ENCODE measurements at regions not wholly inside any gene's neighbourhood (a gene's known extent, or its start where the extent isn't known, plus 50 kb on each side); places are given as distances from the start of the nearest gene placed in this dataset.

DNA sequence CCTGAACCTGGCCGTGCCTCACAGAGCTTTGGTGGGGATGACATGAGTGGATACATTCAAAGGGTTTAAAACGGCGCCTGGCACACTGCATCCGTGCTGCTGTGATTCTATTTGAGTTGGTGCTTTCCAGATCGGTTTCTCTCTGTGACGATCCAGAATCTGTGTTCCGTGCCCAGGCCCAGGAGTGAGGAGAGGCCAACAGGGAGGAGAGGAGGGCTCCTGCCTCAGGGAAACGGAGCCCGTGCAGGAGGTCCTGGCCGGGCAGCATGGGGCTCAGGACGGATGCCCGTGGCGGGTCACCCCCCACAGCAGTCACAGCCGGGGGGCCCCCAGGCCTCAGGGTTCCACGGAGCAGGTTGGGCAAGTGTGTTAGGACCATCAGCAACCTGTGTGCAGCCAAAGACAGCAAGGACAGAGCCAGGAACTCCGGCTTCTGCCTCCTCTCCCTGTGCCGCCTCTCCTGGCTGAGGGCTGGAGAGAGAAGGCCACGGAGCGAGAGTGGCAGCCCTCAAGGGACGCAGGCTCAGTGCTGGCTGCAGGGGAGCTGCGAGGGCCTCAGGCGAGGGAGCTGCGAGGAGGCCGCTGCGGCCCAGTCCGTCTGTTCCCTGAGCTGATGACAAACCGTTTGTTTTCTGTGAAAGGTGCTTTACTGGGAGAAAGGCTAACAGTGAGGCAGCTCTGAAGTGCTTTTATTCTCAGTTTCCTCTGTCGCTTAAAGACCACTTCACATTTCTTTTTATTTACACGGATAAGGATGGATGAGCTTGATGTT is 99.3 kb downstream of the METRNL start:
- no peak for DNase-seq

DNA sequence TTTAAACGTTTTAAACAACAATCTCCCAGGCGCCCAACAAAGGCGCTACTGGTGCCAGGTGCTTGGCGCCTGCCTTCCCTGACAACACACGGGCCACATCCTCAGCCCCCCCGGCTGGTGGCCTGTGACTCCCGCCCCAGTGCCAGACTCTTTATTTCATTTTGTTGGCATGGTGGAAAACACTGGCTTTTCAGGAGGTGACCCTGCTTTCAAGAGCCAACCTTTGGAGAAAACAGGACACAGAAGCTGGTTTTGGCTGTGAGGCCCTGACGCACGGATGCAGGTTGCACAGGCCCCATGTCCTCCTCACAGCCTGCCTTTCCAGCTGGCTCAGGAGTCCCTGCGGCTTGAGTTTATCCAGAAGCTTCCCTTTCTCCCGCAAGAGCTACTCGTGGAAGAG is 100.0 kb downstream of the METRNL start:
- DNase-seq = no peak

DNA sequence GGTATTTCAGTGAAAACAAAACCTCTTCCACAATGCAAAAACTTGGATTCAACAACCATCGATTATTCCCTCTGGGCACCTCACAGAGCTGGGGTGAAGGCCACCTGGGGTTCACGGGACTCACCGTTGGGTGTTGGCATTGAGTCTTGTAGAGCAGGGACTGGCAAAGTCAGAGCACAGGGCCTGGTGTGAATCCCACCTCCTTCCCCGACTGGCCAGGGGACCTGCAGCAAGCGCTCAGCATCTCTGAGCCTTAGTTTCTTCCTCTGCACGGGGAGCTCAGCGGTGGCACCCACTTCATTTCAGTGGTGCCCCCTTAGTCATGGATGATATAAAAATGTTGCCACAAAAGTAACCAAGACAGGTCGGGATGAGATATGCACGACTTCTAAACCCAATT is 100.4 kb downstream of the METRNL start:
- DNase-seq = no peak

DNA sequence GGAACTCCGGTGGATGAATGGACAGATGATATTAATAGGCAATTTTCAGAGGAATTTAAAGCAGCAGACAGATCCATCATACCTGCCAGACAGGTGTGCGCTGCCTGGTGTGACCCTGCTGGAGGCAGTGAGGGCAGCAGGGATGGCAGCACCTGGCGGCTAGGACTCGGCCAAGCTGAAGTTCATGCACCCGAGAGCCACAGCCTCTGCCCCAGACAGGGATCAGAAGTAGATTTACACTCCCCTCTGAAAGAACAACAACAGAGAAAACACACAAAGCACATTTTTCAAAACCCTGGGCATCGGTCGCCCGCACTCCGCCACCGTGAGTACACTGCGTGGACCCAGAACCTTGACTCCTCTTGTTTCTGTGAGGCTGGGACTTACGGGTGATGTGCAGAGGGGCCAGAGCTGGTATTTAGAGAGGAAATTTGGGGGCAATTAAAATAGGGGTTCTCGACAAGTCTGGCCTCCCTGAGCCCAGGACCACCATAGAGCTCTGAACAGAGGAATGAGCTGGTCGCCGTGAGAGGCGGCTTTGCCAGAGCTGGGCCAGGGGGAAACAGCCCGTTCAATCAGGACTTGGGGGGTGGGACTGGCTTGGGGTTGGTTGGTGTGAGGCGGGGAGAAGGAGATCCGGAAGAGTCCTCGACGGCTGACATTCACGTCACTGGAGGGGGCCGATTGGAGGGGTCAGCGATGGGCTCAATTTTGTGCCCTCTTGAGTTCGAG is 101.0 kb downstream of the METRNL start:
- DNase-seq = no peak

DNA sequence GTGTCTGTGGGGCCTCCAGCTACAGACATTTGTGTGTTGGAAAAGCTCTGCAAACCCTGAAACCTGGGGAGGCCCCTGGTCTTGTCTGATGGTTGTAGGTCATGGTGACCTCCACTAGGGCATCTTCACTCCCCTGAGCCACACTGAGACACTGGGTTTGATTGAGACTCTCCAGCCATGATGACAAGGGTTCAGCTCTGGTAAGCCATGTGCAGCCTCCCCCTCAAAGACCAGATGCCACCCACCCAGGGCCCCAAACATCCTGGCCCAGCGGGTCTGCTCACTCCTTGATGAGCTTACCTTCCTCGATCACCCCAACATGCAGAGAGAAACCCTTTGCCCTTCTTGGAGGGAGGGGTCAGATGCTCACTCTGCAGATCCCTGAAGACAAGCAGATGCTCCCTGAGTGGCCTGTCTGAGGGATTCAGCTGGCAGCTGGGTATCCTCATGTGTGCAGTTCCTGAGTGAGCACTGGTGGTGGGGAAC is 101.6 kb downstream of the METRNL start:
- no peak for DNase-seq

DNA sequence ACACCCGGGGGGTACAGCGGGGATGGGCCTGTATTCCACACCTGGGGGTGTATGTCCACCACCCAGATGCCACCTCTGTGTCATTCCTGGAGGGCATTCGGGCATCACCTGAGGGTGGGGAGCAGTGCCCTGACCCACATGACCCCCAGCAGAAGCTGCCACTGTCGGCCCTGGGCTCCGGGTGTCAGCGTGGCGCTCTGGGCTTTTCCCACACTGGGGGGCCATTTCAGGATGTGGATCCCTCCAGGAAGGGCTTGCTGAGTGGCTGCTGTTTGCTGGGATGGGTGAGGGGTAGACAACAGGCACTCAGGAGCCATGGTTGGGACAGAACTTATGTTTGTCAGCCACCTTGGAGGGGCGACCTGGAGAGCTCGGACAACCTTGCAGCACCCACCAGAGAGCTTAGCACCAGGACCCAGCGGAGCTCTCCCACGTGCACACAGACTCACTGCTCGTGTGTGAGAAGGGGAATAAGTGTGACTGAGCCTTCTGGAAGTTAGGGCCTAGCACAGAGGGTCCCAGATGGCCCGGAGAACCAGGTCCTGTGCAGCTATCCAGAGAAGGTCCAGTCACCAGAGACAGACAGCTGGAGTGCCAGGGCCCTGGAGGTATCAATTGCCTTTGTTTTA is 102.7 kb downstream of the METRNL start:
- DNase-seq = no peak

DNA sequence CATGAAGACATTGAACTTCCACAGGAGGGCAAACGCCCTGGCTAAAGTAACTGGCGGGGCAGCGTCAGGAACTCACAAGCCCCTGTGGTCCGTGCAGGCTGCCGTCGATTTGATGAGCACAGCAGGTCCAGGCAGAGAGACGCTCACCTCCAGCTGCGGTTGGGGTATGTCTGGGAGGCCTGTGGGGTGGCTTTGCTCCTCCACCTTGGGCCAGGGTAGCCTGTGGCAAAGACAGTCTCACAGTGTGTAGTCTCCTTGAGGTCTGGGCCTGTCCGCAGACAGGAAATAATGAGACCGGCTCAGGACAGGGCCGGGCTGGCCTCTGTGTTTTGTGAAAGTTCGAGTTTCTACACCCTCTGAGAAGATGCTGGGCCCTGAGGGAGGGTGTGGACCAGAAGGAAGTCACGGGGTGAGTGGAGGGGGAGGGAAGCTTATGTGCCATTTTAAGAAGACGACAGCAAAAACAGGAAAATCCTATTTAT is 103.3 kb downstream of the METRNL start:
- DNase-seq = no peak

DNA sequence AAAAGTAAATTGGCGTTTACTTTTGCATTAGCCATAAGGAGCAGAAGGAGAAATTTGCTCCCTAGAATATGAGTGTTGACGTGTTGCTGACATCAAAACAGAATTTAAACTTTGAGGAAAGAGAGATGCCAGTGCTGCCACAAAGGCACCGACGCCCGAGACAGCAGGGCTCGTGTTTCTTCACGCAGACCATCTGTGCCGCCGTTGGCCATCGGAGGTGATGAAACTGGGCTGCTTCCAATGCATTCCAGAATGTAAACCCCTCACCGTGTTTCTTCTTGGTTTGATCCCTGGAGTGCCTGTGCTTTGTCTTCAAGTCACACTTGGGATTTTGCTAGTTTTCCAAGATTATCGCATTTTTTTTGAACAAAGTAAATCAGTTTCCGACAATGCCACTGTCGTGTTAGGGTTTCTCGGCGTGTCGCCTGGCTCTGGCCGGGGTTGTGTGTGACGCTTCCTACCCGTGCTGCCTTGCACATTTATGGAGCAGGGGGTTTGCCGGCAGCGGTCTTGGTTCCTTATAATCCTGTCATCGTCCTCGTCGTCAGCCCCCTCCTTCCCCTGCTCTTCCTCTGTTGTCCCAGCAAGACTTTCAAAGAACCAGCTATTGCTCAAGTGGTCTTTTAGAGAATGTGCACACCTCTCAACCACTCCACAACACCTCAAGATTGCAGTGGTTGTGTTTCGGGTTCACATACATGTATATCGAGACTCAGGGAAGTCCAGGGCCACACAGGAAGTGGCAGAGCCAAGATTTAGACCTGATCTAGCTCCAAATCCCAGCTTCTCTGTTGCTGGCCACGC is 103.9 kb downstream of the METRNL start:
- no peak for DNase-seq

DNA sequence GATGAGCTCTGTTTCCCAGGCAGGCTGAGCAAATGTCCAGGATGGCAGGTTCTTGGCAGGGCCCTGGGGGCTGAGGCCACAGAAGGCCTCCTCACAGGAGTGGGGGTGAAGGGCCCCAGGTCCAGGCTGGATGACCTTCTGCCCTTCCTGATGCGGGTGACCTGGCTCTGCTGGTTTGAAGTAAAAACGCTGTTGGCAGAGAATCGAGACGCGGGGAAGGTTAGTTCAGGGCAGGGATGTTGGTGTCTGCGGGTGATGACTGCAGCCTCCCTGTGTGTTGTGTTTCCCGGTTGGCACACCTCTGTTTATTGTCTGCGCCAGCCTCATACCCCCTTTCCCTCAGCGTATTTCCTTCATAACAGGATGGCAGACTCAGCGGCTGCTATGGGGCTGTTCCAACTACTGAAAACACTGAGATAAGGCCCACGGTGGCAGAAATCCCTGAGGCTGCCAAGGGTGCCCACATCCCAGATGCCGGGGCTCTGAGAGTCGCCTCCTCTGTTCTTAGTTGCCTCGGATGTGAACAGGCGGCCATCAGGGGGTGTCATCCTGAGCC is 104.6 kb downstream of the METRNL start:
- no peak for DNase-seq

DNA sequence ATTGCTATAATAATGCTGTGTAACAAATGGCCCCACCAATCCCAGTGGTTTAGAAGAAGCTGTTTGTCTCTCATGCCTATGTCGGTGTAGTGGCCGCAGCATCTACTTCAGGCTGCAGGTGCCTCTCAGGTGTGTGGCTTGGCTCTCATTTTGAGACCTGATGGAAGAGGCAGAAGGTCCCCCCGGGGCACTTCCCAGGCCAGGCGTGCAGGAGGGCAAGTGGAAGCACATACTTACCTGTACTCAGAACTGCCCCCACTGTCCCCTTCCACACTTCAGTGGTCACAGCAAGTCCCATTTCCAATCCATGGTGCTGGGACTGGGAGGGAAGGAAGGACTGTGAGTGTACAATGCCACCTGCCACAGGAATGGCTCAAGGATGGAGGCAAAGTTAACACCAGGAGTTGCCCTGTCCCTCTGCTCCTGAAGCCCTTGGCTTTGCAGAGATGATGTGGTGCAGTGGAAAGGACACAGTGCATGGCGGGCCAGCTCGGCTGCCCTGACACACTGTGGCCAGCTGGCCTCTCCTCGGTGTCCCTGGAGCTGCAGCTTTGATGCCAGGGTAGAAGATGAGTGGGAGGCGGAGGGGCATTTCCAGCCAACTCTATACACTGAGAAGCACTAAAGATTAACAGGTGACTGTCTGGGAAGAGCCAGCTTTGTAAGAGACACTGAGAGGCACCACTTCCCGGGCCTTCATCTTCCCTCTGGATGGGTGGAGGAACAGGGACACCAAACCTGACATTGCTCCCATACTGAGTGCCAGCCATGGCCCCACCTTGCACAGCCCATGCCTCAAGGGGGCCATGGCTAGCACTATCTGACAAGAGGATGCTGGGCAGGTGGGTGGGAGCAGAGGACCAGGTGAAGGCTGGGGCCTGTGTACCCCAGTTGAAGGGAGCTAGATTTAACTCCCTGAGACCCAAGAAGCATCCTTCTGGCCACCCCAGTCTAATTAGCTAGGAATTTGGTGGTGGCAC is 105.9 kb downstream of the METRNL start:
- no peak for DNase-seq

DNA sequence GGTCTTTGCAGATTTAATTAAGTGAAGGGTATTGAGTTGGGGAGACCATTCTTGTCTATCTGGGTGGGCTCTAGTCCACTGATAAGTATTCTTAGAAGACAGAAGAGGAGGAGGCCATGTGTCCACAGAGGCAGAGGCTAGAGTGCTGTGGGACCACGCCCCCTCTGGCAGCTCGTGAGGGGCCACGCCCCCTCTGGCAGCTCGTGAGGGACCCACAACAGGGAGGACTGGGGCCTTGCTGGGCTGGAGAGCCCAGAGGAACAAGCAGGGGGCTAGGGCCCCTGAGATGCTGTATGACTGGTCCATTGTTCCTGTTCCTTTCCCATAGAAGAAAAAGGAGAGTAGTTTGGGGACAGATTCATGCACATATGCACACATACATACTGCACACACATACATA is 106.8 kb downstream of the METRNL start:
- DNase-seq = no peak

DNA sequence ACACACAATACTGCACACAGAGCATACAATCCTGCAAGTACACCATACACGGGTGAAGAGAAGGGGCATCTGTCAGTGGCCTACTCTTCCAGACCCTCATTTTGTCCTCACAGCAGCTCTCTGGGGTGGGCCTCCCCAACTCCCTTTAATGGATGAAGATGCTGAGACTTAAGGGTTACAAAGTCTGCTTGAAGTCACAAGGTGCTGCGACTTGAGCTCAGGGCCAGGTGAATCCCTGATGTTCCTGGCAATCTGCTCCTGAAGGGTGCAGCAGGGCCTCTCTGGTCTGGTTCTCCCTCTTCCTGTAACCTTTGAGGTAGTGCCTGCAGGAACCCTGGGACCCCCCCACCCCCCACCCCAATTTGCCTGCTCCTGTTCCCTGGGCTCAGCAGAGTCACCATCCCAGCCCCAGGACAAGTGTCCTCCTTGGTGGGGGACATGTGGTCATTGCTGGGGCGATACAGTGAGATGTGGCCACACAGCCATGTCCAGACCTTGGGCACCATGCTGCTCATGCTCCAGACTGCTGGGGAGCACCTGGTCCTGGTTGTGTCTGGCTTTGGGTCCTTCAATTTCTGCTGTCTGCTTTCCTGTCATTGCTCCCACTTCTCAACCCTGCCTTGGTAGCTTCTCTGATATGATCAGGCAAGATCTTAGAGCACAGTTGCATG is 107.5 kb downstream of the METRNL start:
- DNase-seq = no peak

DNA sequence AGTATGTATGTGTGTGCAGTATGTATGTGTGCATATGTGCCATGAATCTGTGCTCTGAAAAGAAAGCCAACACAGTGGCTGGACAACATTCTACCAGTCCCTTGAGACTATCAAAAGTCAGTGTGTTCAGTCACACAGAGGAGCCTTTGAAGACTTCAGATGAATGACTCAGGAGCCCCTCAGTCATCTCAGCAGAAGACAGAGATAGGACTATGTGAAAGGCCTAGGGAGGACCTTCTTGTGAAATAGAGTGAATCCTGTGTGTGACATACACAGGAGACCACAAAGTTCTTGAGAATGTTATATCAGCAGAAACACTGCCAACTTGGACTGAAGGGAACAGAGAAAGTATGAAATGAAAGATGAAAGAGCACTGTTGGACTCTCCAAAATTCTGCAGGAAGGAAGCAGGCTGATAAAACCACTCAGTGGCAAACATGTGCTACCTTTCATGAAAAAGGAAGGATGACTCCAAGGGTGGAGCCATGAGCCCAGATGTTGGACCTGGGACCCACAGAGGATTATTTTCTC is 108.4 kb downstream of the METRNL start:
- DNase-seq = no peak

DNA sequence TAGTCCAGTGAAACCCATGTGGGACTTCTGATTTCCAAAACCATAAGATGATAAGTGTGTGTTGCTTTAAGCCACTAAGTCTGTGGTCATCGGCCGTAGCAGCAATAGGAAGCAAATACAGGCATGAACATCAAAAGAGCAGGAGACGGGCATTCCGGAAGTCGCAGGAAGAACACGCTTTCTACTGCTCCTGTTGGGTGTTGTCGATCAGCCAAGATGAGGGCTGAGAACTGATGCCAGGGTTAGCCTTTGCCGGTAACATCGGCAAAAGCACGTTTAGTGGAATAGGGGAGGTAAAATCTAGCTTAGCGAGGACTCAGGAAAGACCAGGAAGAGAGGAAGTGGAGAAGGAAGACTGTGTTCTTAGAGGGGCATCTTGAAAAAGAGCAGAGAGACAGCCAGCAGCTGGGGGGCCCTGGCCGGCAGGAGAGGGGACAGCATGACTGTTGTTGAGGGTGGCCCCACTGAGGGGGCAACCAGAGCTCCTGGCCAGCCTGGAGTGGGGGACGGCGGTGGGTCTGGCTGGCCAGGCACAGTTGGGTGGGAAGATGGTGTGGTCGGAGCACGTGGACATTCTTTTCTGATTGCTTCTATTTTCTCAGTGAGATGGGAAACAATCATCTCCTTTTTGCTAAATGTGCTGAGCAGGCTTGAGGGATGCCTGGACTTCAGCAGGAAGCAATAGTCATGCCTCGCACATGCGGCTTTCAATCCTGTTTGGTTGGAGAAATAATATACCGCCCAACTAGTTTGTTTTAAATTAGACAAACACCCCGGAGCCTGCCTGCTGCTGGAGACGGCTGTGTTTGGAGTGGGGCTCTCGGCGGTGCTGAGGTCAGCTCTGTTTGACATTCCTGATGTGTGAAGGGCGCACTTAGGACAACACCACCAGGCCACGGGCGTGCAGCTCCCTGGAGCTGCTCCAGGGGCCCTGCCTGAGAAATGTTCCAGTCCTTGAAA is 109.9 kb downstream of the METRNL start:
- DNase-seq = no peak

DNA sequence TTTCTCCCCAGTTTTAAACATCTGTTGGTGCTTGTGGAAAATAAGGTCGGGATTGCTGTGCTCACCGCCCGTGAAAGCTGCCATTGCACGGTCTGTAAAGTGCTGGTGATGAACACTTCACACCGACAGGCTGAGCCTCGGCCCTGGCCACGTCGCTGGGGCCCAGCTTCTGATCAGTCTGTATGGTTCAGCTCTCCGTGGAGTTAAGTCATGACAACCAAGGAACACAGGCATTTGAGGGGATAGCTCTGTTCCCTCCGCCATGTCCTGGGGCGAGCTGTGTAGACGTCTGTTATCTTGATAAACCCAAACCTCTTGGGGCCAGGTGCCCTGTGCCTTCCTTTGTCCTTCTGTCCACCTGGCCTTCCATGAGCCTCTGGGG is 110.6 kb downstream of the METRNL start:
- no peak for DNase-seq

DNA sequence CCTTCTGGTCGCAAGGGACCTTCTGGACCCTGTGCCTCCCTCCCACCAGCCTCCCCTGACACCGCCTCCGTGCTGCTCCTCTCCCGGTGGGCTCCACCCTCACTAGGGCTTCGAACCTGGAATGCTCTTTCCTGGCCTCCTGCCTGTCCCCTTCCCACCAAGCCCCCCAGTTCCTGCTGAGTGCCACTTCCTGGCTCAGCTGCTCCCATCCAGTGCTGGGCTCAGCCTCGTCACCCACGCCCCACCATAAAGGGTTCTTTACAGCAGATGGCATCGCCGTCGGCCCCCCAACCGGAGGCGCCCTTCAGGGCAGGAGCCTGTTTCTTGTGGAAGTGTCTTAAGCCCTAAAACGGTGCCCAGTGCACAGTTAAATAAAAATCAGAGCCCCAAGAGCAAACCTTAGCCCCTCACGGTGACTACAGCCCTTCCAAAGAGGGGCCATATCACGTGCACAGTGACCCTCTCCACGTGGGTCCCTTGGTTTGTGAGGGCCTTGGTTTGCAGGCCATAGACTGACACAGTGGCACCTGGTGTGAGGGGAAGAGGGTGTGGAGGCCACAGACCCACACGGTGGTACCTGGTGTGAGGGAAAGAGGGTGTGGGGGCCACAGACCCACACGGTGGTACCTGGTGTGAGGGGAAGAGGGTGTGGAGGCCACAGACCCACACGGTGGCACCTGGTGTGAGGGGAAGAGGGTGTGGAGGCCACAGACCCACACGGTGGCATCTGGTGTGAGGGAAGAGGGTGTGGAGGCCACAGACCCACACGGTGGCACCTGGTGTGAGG is 111.4 kb downstream of the METRNL start:
- no peak for DNase-seq

DNA sequence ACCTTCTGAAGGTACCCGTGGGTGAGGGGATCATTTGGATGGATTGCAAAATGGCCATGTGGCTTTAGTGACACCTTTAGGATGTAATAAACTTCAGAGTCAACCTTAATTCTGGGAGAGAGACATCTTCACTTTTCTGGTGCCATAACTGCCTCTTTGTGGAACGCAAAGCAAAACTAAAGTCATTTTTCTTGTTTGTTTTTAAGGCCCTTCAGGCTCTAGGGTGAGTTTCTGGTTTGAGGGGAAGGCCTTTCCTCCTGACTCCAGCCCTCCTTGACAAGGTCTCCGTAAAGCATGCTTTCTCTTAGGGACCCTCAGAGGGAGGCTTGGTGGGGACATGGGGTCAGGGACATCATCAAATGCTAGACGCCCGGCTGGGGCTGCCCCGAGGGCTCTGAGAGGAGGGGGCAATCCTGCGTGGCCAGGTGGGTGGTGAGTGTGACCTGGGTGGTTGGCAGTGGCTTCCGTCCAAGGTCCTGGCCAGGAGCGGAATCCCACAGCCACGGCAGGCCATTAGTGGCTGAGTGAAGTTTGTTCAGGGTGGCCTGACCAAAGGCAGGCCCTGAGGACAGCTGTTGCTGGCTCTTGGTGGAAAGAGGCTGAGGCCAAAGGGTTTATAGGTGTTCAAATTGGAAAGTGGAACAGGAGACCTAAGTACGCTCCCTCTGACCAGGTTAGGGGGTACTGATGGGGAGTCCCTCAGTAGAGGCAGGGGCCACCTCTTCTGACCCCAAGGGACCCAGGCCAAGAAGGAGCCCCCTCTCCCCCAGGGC is 112.2 kb downstream of the METRNL start:
- DNase-seq = no peak

Data from activated gamma-delta T cell treated with Interleukin-2 at 50 U/mL for 16 hours (primary cell).